SJCRH30 (cell line): ENCODE measurements at regions not wholly inside any gene's neighbourhood (a gene's known extent, or its start where the extent isn't known, plus 50 kb on each side); places are given as distances from the start of the nearest gene placed in this dataset.

Source experiments
- DNase-seq, 2 experiments: peaks; one replicate each; pipeline ENCODE4 v3.0.0-alpha.2; 2015 to 2020
- H3K27ac ChIP-seq: fragments of 250-450 bp; sonication (Bioruptor Pico); 2 replicates; pipeline ENCODE4 v1.5.1; 2020; ENCODE audit warnings: mild to moderate bottlenecking, moderate library complexity
- H3K27me3 ChIP-seq: fragments of 250-450 bp; sonication (Bioruptor Pico); 2 replicates; pipeline ENCODE4 v1.5.1; 2020; ENCODE audit warnings: mild to moderate bottlenecking, moderate library complexity
- H3K36me3 ChIP-seq: fragments of 250-450 bp; sonication (Bioruptor Pico); 2 replicates; pipeline ENCODE4 v1.5.1; 2020; ENCODE audit warnings: mild to moderate bottlenecking, moderate library complexity
- H3K4me1 ChIP-seq: fragments of 250-450 bp; sonication (Bioruptor Pico); 2 replicates; pipeline ENCODE4 v1.5.1; 2020; ENCODE audit warnings: mild to moderate bottlenecking, moderate library complexity
- H3K4me3 ChIP-seq: fragments of 250-450 bp; sonication (Bioruptor Pico); 2 replicates; pipeline ENCODE4 v1.5.1; 2020; ENCODE audit warnings: mild to moderate bottlenecking, moderate library complexity
- H3K9me3 ChIP-seq: fragments of 250-450 bp; sonication (Bioruptor Pico); replicated peaks from 2 replicates; pipeline ENCODE4 v1.5.1; 2020; ENCODE audit warnings: mild to moderate bottlenecking, moderate library complexity

DNA sequence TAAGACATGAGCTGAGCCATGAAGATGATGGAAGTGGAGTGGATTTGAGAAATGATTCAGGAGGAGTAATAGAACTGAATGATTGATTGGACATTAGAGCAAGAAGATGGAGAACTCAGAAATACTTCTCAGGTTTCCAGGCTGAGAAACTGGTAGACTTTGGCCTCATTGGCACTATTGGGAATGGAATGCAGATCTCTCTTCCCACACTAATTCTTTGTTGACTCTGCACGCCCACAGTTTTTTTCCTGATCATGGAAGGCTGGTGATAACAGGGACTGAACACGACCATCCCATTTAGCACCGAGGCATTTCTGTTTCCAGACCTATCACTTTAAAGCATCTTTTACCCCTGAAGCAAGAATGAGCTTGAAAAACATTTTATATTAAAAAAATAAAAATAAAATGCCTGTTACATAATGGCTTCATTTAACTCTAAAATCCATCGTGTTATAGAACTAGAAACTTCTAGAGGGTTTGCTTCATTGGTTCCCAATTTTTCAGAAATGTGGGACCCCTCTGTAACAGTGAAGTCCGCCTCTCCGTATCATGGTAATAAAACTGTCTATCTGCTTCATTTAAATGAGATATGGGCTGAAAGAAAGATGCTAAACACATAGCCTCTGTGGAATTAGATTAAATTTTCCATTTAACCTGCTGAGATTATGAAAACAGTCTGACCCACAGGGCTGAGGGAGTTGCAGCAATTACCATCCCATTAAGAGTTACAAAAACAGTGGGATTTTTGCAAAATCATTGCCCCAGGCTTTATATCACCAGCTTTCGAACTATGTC, 562.0 kb upstream of the CFAP20DC start:
- no peaks in the 10 kb centered on the region for H3K36me3 ChIP-seq
- no peaks in the 10 kb centered on the region for H3K4me1 ChIP-seq
- H3K27ac ChIP-seq, result no peak overlapping the region
- DNase-seq, result no peak
- no peaks in the 10 kb centered on the region for H3K9me3 ChIP-seq
- no peak overlapping the region for H3K4me3 ChIP-seq
- H3K27me3 ChIP-seq, result no peaks in the 10 kb centered on the region

GRCh38 chr3:59609657-59610348, 560.0 kb upstream of the CFAP20DC start:
- no peak overlapping the region for H3K27ac ChIP-seq
- DNase-seq, result no peak
- no peaks in the 10 kb centered on the region for H3K27me3 ChIP-seq
- no peak overlapping the region for H3K4me3 ChIP-seq
- H3K4me1 ChIP-seq, result no peaks in the 10 kb centered on the region
- H3K36me3 ChIP-seq, result no peaks in the 10 kb centered on the region
- no peaks in the 10 kb centered on the region for H3K9me3 ChIP-seq

- Histone ChIP-seq H3K27ac (no peak overlapping the region), H3K27me3 (no peaks in the 10 kb centered on the region), H3K4me1 (no peaks in the 10 kb centered on the region), H3K9me3 (no peaks in the 10 kb centered on the region), H3K36me3 (no peaks in the 10 kb centered on the region), H3K4me3 (no peak overlapping the region)
- no peak for DNase-seq
Observed at GRCh38 chr3:59608356-59608755, 558.5 kb upstream of the CFAP20DC start.

GRCh38 chr3:59607656-59608055, 557.8 kb upstream of the CFAP20DC start:
- no peaks in the 10 kb centered on the region for H3K36me3 ChIP-seq
- no peak overlapping the region for H3K4me3 ChIP-seq
- no peaks in the 10 kb centered on the region for H3K27me3 ChIP-seq
- DNase-seq, result no peak
- H3K4me1 ChIP-seq, result no peaks in the 10 kb centered on the region
- H3K27ac ChIP-seq, result no peak overlapping the region
- no peaks in the 10 kb centered on the region for H3K9me3 ChIP-seq

DNA sequence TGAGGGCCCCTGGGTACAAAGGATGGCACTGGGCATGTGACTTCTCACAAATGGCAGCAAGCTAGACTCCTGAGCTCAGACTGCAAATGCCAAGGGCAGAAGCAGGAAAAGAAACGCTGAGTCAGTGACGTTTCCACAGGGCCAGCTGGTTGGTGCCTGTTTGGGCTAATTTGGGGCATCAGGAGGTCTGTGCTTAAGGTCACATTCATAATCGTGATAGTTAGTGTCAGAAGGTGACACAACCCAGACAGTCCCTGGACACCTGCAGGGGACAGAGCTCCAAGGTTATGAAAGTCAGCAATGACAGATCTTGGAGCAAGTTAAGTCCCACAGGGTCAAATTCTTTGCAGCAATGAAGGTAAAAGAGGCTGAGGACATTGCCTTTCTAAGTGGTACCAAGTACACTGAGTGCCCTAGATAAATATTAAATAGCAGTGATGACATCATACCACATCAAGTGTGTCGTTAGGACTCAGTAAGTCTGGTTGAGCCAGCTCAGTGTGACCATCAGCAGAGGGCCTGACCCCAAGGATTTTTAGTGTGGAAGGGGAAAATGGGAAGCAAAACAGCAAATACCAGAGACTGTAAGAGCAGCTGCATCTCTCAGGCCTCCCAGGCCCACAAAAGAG, 556.9 kb upstream of the CFAP20DC start:
- no peaks in the 10 kb centered on the region for H3K9me3 ChIP-seq
- H3K4me1 ChIP-seq, result no peaks in the 10 kb centered on the region
- no peak overlapping the region for H3K4me3 ChIP-seq
- no peak for DNase-seq
- no peak overlapping the region for H3K27ac ChIP-seq
- H3K27me3 ChIP-seq, result no peaks in the 10 kb centered on the region
- no peaks in the 10 kb centered on the region for H3K36me3 ChIP-seq

- no peak overlapping the region for H3K4me3 ChIP-seq
- H3K36me3 ChIP-seq, result no peaks in the 10 kb centered on the region
- H3K27me3 ChIP-seq, result no peaks in the 10 kb centered on the region
- H3K27ac ChIP-seq, result no peak overlapping the region
- DNase-seq, result no peak
- no peaks in the 10 kb centered on the region for H3K4me1 ChIP-seq
- H3K9me3 ChIP-seq, result no peaks in the 10 kb centered on the region
Observed at GRCh38 chr3:59605944-59606534, 556.2 kb upstream of the CFAP20DC start.

GRCh38 chr3:59605318-59605717, 555.5 kb upstream of the CFAP20DC start:
- H3K9me3 ChIP-seq, result no peaks in the 10 kb centered on the region
- H3K4me3 ChIP-seq, result no peak overlapping the region
- no peaks in the 10 kb centered on the region for H3K27me3 ChIP-seq
- no peaks in the 10 kb centered on the region for H3K4me1 ChIP-seq
- H3K36me3 ChIP-seq, result no peaks in the 10 kb centered on the region
- no peak for DNase-seq
- H3K27ac ChIP-seq, result no peak overlapping the region

DNA sequence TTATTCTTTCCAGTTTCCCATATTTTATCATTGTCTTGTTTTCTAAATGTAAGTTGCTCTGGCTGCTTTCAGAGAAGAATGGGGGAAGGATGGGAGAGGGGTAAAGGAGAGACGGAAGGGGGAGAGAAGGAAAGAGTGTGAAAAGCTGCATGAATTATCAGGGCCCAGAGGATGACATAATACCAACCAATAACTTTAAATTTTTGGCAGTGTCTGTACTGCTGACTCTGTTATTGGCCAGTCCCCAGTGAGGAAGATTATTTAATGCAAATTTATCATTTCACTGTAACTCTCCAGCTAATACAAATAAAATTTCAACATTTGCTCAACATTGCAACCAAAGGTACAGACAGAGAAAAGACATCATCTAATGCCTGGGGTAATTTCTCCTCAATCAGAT, 551.7 kb upstream of the CFAP20DC start:
- H3K27me3 ChIP-seq, result no peaks in the 10 kb centered on the region
- DNase-seq, result no peak
- H3K36me3 ChIP-seq, result no peaks in the 10 kb centered on the region
- H3K9me3 ChIP-seq, result no peaks in the 10 kb centered on the region
- no peaks in the 10 kb centered on the region for H3K4me1 ChIP-seq
- H3K4me3 ChIP-seq, result no peak overlapping the region
- no peak overlapping the region for H3K27ac ChIP-seq

GRCh38 chr3:59600631-59601030, 550.8 kb upstream of the CFAP20DC start:
- no peak for DNase-seq
- no peaks in the 10 kb centered on the region for H3K4me1 ChIP-seq
- H3K36me3 ChIP-seq, result no peaks in the 10 kb centered on the region
- H3K27me3 ChIP-seq, result no peaks in the 10 kb centered on the region
- H3K9me3 ChIP-seq, result no peaks in the 10 kb centered on the region
- no peak overlapping the region for H3K27ac ChIP-seq
- H3K4me3 ChIP-seq, result no peak overlapping the region

GRCh38 chr3:59596741-59597140, 546.9 kb upstream of the CFAP20DC start:
- Histone ChIP-seq H3K27ac (no peak overlapping the region), H3K4me1 (no peaks in the 10 kb centered on the region), H3K36me3 (no peaks in the 10 kb centered on the region), H3K4me3 (no peak overlapping the region), H3K27me3 (no peaks in the 10 kb centered on the region), H3K9me3 (no peaks in the 10 kb centered on the region)
- no peak for DNase-seq

DNA sequence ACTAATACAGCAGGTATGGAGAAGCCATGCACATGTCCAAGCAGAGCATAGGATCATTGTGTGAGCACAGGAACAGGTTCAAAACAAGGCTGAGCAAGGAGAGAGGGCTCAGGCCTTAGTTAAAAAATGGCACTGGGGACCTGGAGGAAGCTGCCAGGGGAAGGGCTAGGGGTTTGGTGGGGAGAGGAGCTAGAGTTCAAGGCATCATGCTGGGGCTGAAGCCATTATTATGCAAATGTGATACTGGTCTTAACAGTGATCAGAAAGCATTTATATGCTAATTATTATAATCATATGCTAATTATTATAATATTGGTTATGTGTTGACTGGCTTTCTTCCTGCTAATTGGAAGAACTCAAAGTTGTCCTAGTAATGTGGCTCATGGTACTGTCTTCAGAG, 546.0 kb upstream of the CFAP20DC start:
- no peak overlapping the region for H3K27ac ChIP-seq
- no peaks in the 10 kb centered on the region for H3K36me3 ChIP-seq
- no peaks in the 10 kb centered on the region for H3K27me3 ChIP-seq
- DNase-seq, result no peak
- no peaks in the 10 kb centered on the region for H3K9me3 ChIP-seq
- no peak overlapping the region for H3K4me3 ChIP-seq
- H3K4me1 ChIP-seq, result no peaks in the 10 kb centered on the region

- Histone ChIP-seq H3K27me3 (no peaks in the 10 kb centered on the region), H3K4me3 (no peak overlapping the region), H3K9me3 (no peaks in the 10 kb centered on the region), H3K4me1 (no peaks in the 10 kb centered on the region), H3K36me3 (no peaks in the 10 kb centered on the region), H3K27ac (no peak overlapping the region)
- no peak for DNase-seq
Observed at GRCh38 chr3:59593380-59593779, 543.6 kb upstream of the CFAP20DC start.

- Histone ChIP-seq H3K36me3 (no peaks in the 10 kb centered on the region), H3K27me3 (no peaks in the 10 kb centered on the region)
- no peak for DNase-seq
Observed at GRCh38 chr3:59580996-59581395, 531.2 kb upstream of the CFAP20DC start.

DNA sequence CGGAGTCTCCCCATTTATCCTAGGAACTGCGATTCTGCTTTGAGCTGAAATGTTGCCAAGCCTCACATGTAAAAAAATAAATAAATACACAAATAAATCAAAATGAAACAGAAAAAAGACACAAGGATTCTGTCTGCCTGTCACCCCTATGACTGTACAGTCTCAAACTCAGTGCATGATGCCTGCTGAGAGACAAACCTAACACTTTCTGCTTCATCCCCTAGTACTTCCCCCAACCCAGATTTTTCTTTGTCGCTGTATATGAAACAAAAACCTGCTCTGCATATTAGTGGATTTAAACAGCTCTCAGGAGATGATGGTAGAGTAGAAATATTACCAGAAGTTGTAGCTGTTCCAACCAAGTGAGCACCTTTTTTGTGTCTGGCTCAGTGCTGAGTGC, 530.7 kb upstream of the CFAP20DC start:
- H3K27me3 ChIP-seq, result no peaks in the 10 kb centered on the region
- H3K27ac ChIP-seq, result no peak overlapping the region
- no peaks in the 10 kb centered on the region for H3K36me3 ChIP-seq
- no peak overlapping the region for H3K4me3 ChIP-seq
- no peaks in the 10 kb centered on the region for H3K9me3 ChIP-seq
- DNase-seq, result no peak
- H3K4me1 ChIP-seq, result no peaks in the 10 kb centered on the region

More at GRCh38 chr3:59580996-59581395, 531.2 kb upstream of the CFAP20DC start:
- no peaks in the 10 kb centered on the region for H3K9me3 ChIP-seq
- H3K27ac ChIP-seq, result no peak overlapping the region
- no peaks in the 10 kb centered on the region for H3K4me1 ChIP-seq
- no peak overlapping the region for H3K4me3 ChIP-seq

DNA sequence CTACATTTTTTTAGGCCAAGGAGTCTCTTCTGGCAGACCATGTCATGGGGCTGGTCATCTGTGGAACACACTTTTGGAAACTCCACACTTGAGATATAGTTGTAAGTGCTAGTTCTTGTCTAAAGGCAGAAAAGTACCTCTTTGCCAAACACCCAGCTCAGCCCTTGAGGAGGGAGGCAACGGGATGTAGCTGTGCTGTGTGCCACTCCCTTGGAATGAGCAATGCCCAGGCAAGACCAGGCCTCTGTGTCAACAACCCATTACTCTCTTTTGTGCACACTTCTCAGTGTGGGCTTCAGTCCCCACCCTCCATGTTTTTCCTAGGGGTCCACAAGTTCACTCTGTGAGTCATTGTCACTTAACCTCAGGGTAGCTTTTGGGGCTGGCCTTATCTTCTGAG, 528.3 kb upstream of the CFAP20DC start:
- no peak overlapping the region for H3K4me3 ChIP-seq
- no peak for DNase-seq
- H3K4me1 ChIP-seq, result no peaks in the 10 kb centered on the region
- H3K36me3 ChIP-seq, result no peaks in the 10 kb centered on the region
- H3K9me3 ChIP-seq, result no peaks in the 10 kb centered on the region
- no peak overlapping the region for H3K27ac ChIP-seq
- H3K27me3 ChIP-seq, result no peaks in the 10 kb centered on the region
